LNCAP (cell line): ENCODE measurements at regions not wholly inside any gene's neighbourhood (a gene's known extent, or its start where the extent isn't known, plus 50 kb on each side); places are given as distances from the start of the nearest gene placed in this dataset.

Experiments used
- TF ChIP-seq, protein P1 (sequence below): fragments of 450-650 bp; IDR thresholded peaks from 2 replicates; pipeline ENCODE4 v1.5.1; 2017; ENCODE audit warnings: mild to moderate bottlenecking

DNA sequence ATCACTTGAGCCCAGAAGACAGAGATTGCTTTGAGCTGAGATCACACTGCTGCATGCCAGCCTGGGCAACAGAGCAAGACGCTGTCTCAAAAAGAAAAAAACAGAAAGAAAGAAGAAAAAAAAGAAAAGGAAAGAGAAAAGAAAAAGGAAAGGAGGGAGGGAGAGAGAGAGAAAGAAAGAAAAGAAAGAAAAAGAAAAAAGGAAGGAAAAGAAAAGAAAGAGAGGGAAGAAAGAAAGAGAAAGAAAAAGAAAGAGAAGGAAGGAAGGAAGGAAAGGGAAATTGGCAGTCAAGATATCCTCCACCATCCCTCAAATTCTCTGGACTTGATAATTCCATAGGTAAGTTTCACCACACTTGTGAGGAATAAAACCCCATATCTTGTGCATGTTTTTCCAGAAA lies 71.4 kb upstream of the WSB1 start:
- TF ChIP-seq, protein P1, sequence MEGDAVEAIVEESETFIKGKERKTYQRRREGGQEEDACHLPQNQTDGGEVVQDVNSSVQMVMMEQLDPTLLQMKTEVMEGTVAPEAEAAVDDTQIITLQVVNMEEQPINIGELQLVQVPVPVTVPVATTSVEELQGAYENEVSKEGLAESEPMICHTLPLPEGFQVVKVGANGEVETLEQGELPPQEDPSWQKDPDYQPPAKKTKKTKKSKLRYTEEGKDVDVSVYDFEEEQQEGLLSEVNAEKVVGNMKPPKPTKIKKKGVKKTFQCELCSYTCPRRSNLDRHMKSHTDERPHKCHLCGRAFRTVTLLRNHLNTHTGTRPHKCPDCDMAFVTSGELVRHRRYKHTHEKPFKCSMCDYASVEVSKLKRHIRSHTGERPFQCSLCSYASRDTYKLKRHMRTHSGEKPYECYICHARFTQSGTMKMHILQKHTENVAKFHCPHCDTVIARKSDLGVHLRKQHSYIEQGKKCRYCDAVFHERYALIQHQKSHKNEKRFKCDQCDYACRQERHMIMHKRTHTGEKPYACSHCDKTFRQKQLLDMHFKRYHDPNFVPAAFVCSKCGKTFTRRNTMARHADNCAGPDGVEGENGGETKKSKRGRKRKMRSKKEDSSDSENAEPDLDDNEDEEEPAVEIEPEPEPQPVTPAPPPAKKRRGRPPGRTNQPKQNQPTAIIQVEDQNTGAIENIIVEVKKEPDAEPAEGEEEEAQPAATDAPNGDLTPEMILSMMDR, result no peak

DNA sequence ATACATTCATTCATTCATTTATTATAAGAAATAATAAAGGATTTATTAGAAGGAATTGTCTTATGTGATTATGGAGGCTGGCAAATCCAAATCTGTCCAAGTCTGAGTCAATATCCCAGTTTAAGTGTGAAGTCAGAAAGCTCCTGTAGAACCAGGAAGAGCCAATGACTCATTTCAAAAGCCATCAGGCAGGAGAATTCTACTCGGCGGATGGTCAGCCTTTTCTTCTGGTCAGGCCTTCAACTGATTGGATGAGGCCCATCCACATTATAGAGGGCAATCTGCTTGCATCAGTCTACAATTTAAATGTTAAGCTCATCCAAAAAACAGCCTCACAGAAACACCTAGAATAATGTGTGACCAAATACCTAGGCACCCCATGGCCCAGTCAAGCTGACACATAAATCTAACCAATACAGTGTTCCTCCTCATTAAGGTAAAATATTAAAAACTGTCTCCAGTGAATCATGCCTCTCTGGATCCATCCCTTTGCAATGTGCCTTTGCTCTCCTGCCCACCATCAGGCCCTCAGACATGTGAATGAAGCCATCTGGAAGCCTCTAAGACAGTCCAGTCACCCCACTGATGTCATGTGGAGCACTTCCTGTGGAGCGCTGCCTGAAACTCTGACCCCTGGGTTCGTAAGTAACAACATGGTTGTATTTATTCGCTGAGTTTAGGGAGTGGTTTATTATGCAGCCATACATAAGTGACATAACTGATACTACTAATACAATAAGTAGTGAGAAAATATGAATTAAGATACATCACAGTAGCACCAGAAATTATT lies 69.2 kb upstream of the WSB1 start:
- TF ChIP-seq, protein P1, result no peak

DNA sequence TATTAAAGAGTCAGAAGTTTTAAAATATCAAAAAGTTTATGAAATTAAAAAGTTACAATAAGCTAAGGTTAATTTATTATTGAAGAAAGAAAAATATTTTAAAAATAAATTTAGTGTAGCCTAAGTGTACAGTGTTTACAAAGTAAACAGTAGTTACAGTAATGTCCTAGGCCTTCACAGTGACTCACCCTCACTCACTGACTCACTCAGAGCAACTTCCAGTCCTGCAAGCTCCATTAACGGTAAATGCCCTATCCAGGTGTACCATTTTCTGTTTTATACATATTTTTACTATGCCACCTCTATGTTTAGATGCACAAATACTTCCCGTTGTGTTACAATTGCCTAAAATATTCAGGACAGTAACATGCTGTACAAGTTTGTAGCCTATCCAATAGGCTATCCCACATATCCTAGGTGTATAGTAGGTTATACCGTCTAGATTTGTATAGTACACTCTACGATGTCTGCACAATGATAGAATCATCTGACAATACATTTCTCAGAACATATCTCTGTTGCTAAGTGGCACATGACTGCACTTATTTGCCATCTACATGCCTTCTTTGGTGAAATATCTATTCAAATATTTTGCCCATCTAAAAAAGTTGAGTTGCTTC lies 67.2 kb upstream of the WSB1 start:
- TF ChIP-seq, protein P1, result no peak

DNA sequence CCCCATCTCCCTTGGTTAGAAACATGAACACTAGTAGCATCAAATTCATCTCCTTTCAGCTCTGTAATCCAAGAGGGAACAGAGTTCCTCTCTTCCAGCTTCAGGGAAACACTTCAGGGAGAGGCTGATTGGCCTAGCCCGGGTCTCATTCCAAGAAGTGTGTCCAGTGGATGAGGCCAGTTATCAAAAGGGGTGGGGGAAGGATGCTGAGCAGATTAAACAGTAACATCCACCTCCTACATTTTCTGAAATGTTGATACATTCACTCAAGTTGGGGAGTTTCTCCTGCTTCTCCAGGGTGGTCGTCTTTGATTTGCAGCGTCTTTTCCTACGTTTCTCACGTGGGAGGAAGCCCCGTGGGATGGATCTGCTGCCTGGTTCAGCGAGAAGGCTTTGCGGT lies 62.9 kb upstream of the WSB1 start:
- TF ChIP-seq, protein P1, result no peak

DNA sequence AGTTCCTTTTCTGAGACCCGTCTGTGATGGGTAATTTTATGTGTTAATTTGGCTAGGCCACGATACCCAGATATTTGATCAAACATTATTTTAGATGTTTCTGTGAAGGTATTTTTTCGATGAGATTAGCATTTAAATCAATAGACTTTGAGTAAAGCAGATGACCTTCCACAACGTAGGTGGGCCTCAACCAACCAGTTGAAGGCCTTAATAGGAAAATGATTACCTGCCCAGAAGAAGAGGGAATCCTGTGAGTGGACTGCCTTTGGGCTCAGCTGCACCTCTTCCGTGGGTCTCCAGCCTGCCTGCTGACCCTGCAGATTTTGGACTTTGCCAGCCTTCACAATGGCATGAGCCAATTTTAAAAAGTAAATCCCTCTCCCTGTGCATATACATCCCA lies 61.6 kb upstream of the WSB1 start:
- TF ChIP-seq, protein P1, result no peak

DNA sequence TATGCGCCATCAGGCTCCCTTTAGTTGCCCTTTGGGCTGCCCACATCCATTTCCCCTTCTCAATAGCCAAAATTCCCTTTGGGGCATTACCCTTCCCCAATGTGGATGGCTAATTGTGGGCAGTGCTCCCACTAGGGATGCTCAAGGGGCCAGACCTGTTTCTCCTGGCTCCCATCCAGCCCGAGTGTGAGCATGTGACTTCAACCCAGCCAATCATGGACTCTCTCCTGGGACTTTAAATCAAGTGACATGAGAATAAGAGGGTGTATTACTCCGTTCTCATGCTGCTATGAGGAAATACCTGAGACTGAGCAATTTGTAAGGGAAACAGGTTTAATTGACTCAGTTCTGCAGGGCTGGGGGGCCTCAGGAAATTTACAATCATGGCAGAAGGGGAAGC lies 60.9 kb upstream of the WSB1 start:
- TF ChIP-seq, protein P1, result no peak

DNA sequence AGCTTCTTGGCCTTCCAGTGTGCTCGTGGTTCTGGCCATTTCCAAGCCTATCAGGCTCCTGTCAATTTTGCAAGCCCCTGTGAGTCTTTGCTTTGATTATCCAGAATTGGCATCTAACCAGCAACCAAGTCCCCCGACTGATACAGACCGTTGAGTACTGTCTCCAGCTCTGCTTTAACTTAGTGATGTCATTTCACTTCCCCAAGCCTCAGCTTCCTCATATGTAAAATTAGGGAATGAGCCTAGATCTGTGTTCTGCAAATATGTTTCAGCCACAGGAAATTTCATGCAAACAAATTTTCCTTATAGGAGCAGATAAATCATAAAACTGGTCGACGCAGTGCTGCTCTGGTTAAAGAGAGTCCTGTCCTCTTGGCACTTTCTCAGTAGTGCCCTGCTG lies 60.1 kb upstream of the WSB1 start:
- TF ChIP-seq, protein P1, result no peak
